GM21737 (cell line): ENCODE measurements at regions not wholly inside any gene's neighbourhood (a gene's known extent, or its start where the extent isn't known, plus 50 kb on each side); places are given as distances from the start of the nearest gene placed in this dataset.
"Not testable (repeated sequence)": the region's sequence is repeated elsewhere in the genome, so short reads cannot be mapped to it uniquely, and the experiment has no call there.

Experiments used
- ATAC-seq: cut with Tn5 transposase; IDR thresholded peaks from one replicate; pipeline ENCODE4 v1.9.1; 2021; ENCODE audit warnings: mild to moderate bottlenecking, moderate library complexity; ENCODE audit not compliant: unreplicated experiment

- ATAC-seq: not testable (repeated sequence)
Measured at GRCh38 chr2:91520972-91521535, 2829.6 kb downstream of the RPIA start.

GRCh38 chr2:91521944-91522343 is 2830.5 kb downstream of the RPIA start:
- ATAC-seq: not testable (repeated sequence)

GRCh38 chr2:91522877-91523276 is 2831.4 kb downstream of the RPIA start:
- ATAC-seq: not testable (repeated sequence)

GRCh38 chr2:91523751-91524150 is 2832.3 kb downstream of the RPIA start:
- ATAC-seq: not testable (repeated sequence)

GRCh38 chr2:91525587-91525986 is 2834.1 kb downstream of the RPIA start:
- not testable (repeated sequence) for ATAC-seq

GRCh38 chr2:91526083-91526482 is 2834.6 kb downstream of the RPIA start:
- ATAC-seq: not testable (repeated sequence)

GRCh38 chr2:91527056-91527455 is 2835.6 kb downstream of the RPIA start:
- not testable (repeated sequence) for ATAC-seq

GRCh38 chr2:91527491-91528031 is 2836.1 kb downstream of the RPIA start:
- ATAC-seq: not testable (repeated sequence)

- not testable (repeated sequence) for ATAC-seq
Measured at GRCh38 chr2:91528361-91528760, 2836.9 kb downstream of the RPIA start.

GRCh38 chr2:91536109-91536508 is 2844.6 kb downstream of the RPIA start:
- ATAC-seq: not testable (repeated sequence)

GRCh38 chr2:91536549-91537263 is 2845.2 kb downstream of the RPIA start:
- not testable (repeated sequence) for ATAC-seq

- not testable (repeated sequence) for ATAC-seq
Measured at GRCh38 chr2:91549316-91549715, 2857.8 kb downstream of the RPIA start.

GRCh38 chr2:91558234-91558633 is 2866.8 kb downstream of the RPIA start:
- not testable (repeated sequence) for ATAC-seq

- ATAC-seq: not testable (repeated sequence)
Measured at GRCh38 chr2:91559269-91559668, 2867.8 kb downstream of the RPIA start.

- not testable (repeated sequence) for ATAC-seq
Measured at GRCh38 chr2:91559886-91560614, 2868.6 kb downstream of the RPIA start.

GRCh38 chr2:91562184-91562583 is 2870.7 kb downstream of the RPIA start:
- ATAC-seq: not testable (repeated sequence)

GRCh38 chr2:91564700-91565099 is 2873.2 kb downstream of the RPIA start:
- not testable (repeated sequence) for ATAC-seq

- ATAC-seq: not testable (repeated sequence)
Measured at GRCh38 chr2:91565689-91566430, 2874.4 kb downstream of the RPIA start.

GRCh38 chr2:91566611-91567010 is 2875.1 kb downstream of the RPIA start:
- not testable (repeated sequence) for ATAC-seq

- ATAC-seq: not testable (repeated sequence)
Measured at GRCh38 chr2:91567546-91568335, 2876.3 kb downstream of the RPIA start.
